GM23338 (cell line): ENCODE measurements at regions not wholly inside any gene's neighbourhood (a gene's known extent, or its start where the extent isn't known, plus 50 kb on each side); places are given as distances from the start of the nearest gene placed in this dataset.
A peak's percentile ranks its signal among the peaks of the same experiment; 100 is the strongest.

Experiments
- ATAC-seq: fragments of 200-7000 bp; cut with Tn5 transposase; 3 replicates; pipeline ENCODE4 v1.9.1; 2020
- DNase-seq: peaks from one replicate; pipeline ENCODE4 v3.0.0-alpha.2; 2015; ENCODE audit warnings: low spot score
- H2AFZ ChIP-seq: fragments of 200-600 bp; sonication (generic); 2 replicates; pipeline ENCODE4 v1.8.0; 2016; ENCODE audit warnings: antibody characterized with exemption, mild to moderate bottlenecking, moderate library complexity
- H3F3A ChIP-seq: fragments of 200-600 bp; sonication (generic); replicated peaks from 2 replicates; pipeline ENCODE4 v1.8.0; 2017; ENCODE audit warnings: antibody characterized with exemption, mixed run types, low read depth
- H3K27ac ChIP-seq: fragments of 200-600 bp; sonication (generic); 2 replicates; pipeline ENCODE4 v1.6.1; 2016; ENCODE audit warnings: low read depth
- H3K27me3 ChIP-seq: fragments of 200-600 bp; sonication (generic); 2 replicates; pipeline ENCODE4 v1.8.0; 2016; ENCODE audit warnings: mild to moderate bottlenecking, mixed run types, moderate library complexity; ENCODE audit not compliant: insufficient read depth
- H3K36me3 ChIP-seq: fragments of 200-600 bp; sonication (generic); 2 replicates; pipeline ENCODE4 v1.8.0; 2016; ENCODE audit warnings: mild to moderate bottlenecking; ENCODE audit not compliant: insufficient read depth
- H3K4me1 ChIP-seq: fragments of 200-600 bp; sonication (generic); 2 replicates; pipeline ENCODE4 v1.8.0; 2016; ENCODE audit warnings: mild to moderate bottlenecking, moderate library complexity; ENCODE audit not compliant: insufficient read depth
- H3K4me2 ChIP-seq: fragments of 200-600 bp; sonication (generic); 2 replicates; pipeline ENCODE4 v1.7.1; 2017; ENCODE audit warnings: mixed run types
- H3K4me3 ChIP-seq: fragments of 200-600 bp; sonication (generic); 2 replicates; pipeline ENCODE4 v1.6.1; 2016; ENCODE audit warnings: mixed run types
- H3K79me2 ChIP-seq: fragments of 200-600 bp; sonication (generic); replicated peaks from 2 replicates; pipeline ENCODE4 v1.8.0; 2017; ENCODE audit warnings: mild to moderate bottlenecking; ENCODE audit not compliant: insufficient read depth
- H3K9me2 ChIP-seq: fragments of 200-600 bp; sonication (generic); 2 replicates; pipeline ENCODE4 v1.8.0; 2017; ENCODE audit not compliant: insufficient read depth
- H4K20me1 ChIP-seq: fragments of 200-600 bp; sonication (generic); replicated peaks from 2 replicates; pipeline ENCODE4 v1.8.0; 2017; ENCODE audit warnings: mild to moderate bottlenecking; ENCODE audit not compliant: insufficient read depth
- H3K27ac Mint-ChIP-seq: 2 replicates; pipeline ENCODE4 v1.8.0; 2020; ENCODE audit warnings: inconsistent platforms, mild to moderate bottlenecking, moderate library complexity, mixed read lengths
- H3K27me3 Mint-ChIP-seq: 3 replicates; pipeline ENCODE4 v1.8.0; 2022; ENCODE audit warnings: low read depth, mild to moderate bottlenecking, moderate library complexity, mixed read lengths, inconsistent platforms; ENCODE audit not compliant: insufficient read depth, poor library complexity
- H3K36me3 Mint-ChIP-seq: 3 replicates; pipeline ENCODE4 v1.8.0; 2021; ENCODE audit warnings: low read depth, mild to moderate bottlenecking, inconsistent platforms, moderate library complexity, mixed read lengths
- H3K4me1 Mint-ChIP-seq: 3 replicates; pipeline ENCODE4 v1.8.0; 2020; ENCODE audit warnings: mild to moderate bottlenecking, inconsistent platforms, mixed read lengths
- H3K4me3 Mint-ChIP-seq: 3 replicates; pipeline ENCODE4 v1.8.0; 2021; ENCODE audit warnings: moderate library complexity, mild to moderate bottlenecking, inconsistent platforms, mixed read lengths
- H3K9me3 Mint-ChIP-seq: 3 replicates; pipeline ENCODE4 v1.8.0; 2020; ENCODE audit warnings: moderate library complexity, mild to moderate bottlenecking, inconsistent platforms, mixed read lengths
- EZH2 ChIP-seq: fragments of 200-600 bp; sonication (generic); IDR thresholded peaks from one replicate; pipeline ENCODE4 v1.8.0; 2017; ENCODE audit warnings: antibody characterized with exemption, mild to moderate bottlenecking, low read depth; ENCODE audit not compliant: unreplicated experiment
- NANOG ChIP-seq: IDR thresholded peaks from 2 replicates; pipeline ENCODE4 v1.6.1; 2016; ENCODE audit warnings: antibody characterized with exemption, borderline replicate concordance
- REST ChIP-seq: IDR thresholded peaks from one replicate; pipeline ENCODE4 v1.6.1; 2018; ENCODE audit warnings: antibody characterized with exemption; ENCODE audit not compliant: unreplicated experiment
- STAT1 ChIP-seq: IDR thresholded peaks from one replicate; pipeline ENCODE4 v1.6.1; 2016; ENCODE audit warnings: antibody characterized with exemption; ENCODE audit not compliant: unreplicated experiment
- ZNF114 ChIP-seq: fragments of 250-450 bp; sonication (Bioruptor Pico); IDR thresholded peaks from 2 replicates; pipeline ENCODE4 v1.5.0; 2020; ENCODE audit warnings: mild to moderate bottlenecking, moderate library complexity
- ZNF462 ChIP-seq: fragments of 250-450 bp; sonication (Bioruptor Pico); IDR thresholded peaks from 2 replicates; pipeline ENCODE4 v1.5.0; 2020; ENCODE audit warnings: mild to moderate bottlenecking, moderate library complexity
- TF ChIP-seq, protein P1 (sequence below), 2 experiments: fragments of 200-600 bp in 1 of 2; sonication (generic) in 1 of 2; conservative IDR thresholded peaks; 2 replicates each; pipeline versions ENCODE4 v1.5.1 to v1.6.1; 2016 to 2017; ENCODE audit warnings: antibody characterized with exemption in 2 of 2, low read depth in 2 of 2, mild to moderate bottlenecking in 2 of 2, moderate library complexity in 1 of 2

GRCh38 chr13:72424059-72424458, 303.4 kb downstream of the MZT1 start:
- no peak overlapping the region for H3K4me2 ChIP-seq
- H3K27ac ChIP-seq = no peak overlapping the region
- no peaks in the 10 kb centered on the region for H3F3A ChIP-seq
- DNase-seq (peak; percentile 39), ATAC-seq (no peak)
- no peaks in the 10 kb centered on the region for H3K36me3 ChIP-seq
- H2AFZ ChIP-seq = no peak overlapping the region
- no peaks in the 10 kb centered on the region for H3K36me3 Mint-ChIP-seq
- no peak overlapping the region for H3K4me3 Mint-ChIP-seq
- TF ChIP-seq ZNF462 (CRISPR knock-in tag) = no peak
- TF ChIP-seq REST = no peak
- TF ChIP-seq STAT1 = no peak
- no peak for TF ChIP-seq NANOG
- TF ChIP-seq ZNF114 (CRISPR knock-in tag) = no peak
- no peak for TF ChIP-seq EZH2
- TF ChIP-seq, protein P1, sequence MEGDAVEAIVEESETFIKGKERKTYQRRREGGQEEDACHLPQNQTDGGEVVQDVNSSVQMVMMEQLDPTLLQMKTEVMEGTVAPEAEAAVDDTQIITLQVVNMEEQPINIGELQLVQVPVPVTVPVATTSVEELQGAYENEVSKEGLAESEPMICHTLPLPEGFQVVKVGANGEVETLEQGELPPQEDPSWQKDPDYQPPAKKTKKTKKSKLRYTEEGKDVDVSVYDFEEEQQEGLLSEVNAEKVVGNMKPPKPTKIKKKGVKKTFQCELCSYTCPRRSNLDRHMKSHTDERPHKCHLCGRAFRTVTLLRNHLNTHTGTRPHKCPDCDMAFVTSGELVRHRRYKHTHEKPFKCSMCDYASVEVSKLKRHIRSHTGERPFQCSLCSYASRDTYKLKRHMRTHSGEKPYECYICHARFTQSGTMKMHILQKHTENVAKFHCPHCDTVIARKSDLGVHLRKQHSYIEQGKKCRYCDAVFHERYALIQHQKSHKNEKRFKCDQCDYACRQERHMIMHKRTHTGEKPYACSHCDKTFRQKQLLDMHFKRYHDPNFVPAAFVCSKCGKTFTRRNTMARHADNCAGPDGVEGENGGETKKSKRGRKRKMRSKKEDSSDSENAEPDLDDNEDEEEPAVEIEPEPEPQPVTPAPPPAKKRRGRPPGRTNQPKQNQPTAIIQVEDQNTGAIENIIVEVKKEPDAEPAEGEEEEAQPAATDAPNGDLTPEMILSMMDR (conservative IDR thresholded peaks at IDR 0.05; ENCODE audit: low read depth in 2 of 2) = peak; percentile 49 to 52
- no peaks in the 10 kb centered on the region for H3K9me2 ChIP-seq
- no peaks in the 10 kb centered on the region for H3K27me3 ChIP-seq
- H3K4me1 ChIP-seq = no peaks in the 10 kb centered on the region
- H3K4me3 ChIP-seq = no peak overlapping the region
- no peak overlapping the region for H3K27ac Mint-ChIP-seq
- H4K20me1 ChIP-seq = no peaks in the 10 kb centered on the region
- no peaks in the 10 kb centered on the region for H3K79me2 ChIP-seq
- no peaks in the 10 kb centered on the region for H3K4me1 Mint-ChIP-seq
- H3K27me3 Mint-ChIP-seq = no peaks in the 10 kb centered on the region
- no peaks in the 10 kb centered on the region for H3K9me3 Mint-ChIP-seq
